ENCODE measurements at regions not wholly inside any gene's neighbourhood (a gene's known extent, or its start where the extent isn't known, plus 50 kb on each side); places are given as distances from the start of the nearest gene placed in this dataset.

GRCh38 chrX:69221239-69222102 is 56.2 kb upstream of the PJA1 start:
- no peak for DNase-seq

- DNase-seq = no peak
Observed at GRCh38 chrX:69218407-69218997, 53.2 kb upstream of the PJA1 start.

- no peak for DNase-seq
Observed at GRCh38 chrX:69216911-69217310, 51.7 kb upstream of the PJA1 start.

- DNase-seq = no peak
Observed at GRCh38 chrX:69216446-69216845, 51.2 kb upstream of the PJA1 start.

GRCh38 chrX:69215161-69215875 is 50.1 kb upstream of the PJA1 start:
- DNase-seq = no peak
